Renal pelvis (tissue), 1 donor: ENCODE measurements at regions not wholly inside any gene's neighbourhood (a gene's known extent, or its start where the extent isn't known, plus 50 kb on each side); places are given as distances from the start of the nearest gene placed in this dataset.

ENCODE experiments used
- DNase-seq: peaks from one replicate; pipeline ENCODE4 v3.0.0-alpha.2; 2013

DNA sequence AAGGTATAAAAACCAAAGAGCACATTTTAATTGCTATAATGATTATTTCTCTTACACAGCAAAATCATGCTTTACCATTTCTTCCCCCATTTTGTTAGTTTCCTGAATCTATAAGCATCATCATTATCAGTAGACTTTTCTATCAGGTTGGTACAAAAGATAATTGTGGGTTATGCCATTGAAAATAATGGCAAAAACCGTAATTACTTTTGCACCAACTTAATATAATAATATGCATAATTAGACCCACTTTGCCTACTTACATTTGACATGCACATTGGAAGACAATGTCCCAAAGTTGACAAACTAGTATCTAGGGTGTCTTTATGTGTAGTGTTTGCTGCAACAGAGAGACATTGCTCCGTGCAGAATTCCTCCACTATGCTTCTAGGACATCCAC, 594.2 kb downstream of the LMO4 start:
- no peak for DNase-seq

DNA sequence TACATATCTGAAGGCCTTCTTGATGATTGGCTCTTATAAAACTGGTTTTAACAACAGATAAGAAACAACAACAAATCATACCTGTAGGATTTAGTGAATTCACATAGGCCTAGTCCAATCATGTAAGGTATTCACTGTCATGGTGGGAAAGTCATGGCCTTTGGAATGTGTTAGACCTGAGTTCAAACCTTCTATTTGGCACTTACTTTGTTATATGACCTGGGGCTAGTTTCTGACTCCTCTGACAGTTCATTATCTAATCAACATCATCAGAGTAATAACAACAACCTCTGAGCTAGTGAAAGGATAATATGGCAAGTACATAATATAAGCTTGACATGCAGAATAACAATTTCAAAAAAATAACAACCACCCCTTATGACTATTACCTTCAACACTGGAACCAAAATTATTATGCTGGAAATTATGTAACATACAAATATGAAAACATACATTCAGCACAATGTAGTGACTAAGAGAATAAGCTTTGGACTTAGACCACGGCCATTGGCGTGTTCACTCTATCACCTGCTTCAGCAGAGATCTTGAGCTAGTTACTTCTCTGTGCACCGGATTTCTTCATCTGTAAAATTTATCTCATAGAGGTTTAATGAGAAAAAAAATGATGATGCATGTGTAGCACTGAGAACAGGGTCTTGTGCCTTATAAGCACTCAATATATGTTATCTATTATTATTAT, 597.6 kb downstream of the LMO4 start:
- DNase-seq, result no peak

DNA sequence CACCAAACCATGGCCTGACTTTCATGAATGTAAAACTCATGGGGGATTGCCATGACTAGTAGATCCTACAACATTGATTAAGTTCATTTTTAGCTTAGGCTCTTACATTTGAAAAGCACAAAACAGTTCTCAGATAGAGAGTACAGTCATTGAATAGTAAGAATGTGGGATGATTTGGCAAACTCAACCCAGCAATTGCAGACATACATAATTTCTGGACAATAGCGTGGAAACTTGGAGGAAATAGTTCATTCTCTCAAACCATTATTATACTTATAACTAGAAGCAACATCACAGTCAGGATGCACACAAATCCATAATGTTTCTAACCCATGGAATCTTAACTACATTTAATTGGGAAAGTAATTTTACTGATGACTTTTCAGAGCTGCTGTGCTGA, 598.2 kb downstream of the LMO4 start:
- no peak for DNase-seq

DNA sequence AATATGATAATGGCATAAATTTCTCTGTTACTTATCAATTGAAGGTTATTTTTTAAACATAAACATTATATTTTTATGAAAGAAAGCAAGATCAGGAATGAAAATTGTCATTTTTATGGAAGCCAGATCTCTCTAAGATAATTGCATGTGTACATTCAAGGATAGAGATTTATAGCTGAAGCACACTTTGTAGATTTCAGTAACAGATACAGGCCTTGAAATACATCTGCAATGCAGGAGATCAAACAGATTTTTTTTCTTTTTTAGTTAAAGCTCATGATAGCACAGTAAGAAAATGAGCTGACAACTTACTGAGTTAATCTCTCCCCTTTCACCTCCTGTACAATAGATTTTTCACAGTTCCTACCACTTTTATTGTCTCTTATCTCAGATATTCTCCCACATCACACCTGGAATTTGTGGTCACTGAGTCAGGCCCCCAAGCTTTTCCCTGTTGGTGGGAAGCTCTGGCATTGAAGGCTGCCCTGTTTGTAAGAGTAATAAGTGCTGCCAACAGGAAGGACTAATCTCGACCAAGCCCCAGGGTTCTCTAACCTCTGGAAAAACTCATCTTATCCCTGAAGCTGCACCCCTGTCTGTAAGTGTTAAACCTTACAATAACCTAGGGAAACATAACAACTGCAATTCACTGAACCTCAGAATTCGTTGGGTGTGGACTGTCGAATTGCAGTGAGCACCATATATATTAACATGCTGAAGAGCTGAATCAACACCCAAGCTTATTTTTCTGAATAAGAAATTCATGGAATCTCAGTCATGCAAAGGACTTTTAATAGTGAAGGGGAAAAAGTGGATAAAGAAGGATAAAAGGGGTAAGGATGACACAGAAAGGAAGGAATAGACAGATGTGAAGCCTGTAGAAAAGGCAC, 599.0 kb downstream of the LMO4 start:
- no peak for DNase-seq

DNA sequence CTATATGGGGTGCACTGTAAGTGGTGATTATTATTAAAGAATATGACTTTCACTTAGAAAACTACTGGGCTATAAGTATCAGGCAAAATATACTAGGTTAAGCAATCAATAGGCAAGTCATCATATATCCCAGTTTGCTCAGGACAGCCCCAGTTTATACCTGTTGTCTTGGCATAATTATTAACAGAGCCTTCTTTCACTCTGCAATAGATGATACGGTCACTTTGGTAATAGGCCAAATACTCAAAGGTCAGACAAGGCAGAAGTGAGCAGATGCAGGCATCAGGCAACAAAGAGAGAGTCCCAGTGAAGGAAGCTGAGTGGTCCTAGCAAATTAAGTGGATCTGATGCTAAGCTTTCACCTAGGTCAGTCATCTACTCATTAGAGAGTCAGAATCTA, 599.9 kb downstream of the LMO4 start:
- no peak for DNase-seq

DNA sequence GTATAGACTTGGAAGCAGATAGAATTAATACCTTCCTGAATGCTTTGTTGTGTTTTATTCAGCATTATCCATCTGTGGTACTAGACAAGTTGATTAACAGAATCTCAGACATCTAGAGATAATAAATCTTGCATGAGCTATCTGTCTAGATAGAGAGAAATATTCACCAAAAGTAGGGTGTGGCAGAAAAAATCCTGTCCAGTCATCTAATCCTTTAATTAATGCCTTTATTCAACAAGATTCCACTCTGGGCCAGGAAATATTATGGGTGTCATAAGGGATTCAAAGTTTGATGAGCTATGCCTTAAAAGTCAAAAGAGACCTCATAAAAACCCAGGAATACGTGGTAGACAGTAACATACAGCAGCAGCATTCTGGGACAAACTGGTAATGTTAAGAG, 601.2 kb downstream of the LMO4 start:
- DNase-seq, result no peak

DNA sequence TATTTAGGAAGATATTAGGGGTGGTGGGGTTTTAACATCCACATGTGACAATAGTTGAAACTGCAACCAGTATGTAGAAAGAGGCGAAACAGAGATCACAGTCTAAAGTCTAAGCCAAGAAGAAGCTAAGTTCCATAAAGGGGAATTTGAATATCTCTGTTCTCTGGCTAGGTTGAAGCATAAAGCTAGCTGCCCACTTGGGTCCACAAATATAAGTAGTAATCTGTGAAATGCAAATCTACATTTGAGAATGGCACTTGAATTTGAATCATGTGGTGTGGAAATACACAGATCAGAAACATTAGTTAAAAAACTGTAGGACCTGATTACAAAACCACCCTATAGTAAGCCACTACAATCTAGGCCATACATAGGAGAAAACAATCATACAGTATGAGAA, 602.1 kb downstream of the LMO4 start:
- no peak for DNase-seq

DNA sequence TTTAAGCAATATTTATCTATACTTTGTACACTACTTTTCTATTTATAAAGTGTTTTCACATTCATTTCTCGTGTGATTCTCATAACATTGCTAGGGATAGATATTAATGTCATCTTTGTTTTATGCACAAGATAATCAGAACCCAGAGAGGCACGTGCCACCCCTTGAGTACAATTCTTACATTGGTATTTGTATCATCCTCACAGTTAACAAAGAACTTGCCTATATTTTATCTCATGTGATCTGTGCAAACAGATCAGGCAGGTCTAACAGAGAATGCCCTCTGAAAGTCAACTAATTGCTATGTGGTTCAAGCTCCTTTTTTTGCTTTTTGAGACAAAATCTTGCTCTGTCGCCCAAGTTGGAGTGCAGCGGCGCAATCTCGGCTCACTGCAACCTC, 604.5 kb downstream of the LMO4 start:
- no peak for DNase-seq

DNA sequence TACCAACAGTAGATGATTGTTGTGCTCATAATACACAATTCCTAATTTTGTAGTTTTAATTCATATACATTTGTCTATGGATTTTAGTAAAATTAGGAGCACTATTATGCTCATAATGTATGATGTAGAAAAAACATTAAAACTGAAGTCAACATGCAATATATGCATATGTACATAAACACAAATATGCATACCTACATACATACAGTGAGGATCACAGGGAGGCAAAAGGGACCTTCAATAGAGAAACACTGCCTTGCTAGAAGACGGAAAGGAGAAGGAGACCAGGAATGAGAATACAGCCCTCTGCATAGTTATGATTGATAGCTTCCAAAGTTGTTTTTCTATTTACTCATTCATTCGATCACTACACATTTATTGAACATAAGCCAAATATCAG, 606.5 kb downstream of the LMO4 start:
- DNase-seq, result no peak

DNA sequence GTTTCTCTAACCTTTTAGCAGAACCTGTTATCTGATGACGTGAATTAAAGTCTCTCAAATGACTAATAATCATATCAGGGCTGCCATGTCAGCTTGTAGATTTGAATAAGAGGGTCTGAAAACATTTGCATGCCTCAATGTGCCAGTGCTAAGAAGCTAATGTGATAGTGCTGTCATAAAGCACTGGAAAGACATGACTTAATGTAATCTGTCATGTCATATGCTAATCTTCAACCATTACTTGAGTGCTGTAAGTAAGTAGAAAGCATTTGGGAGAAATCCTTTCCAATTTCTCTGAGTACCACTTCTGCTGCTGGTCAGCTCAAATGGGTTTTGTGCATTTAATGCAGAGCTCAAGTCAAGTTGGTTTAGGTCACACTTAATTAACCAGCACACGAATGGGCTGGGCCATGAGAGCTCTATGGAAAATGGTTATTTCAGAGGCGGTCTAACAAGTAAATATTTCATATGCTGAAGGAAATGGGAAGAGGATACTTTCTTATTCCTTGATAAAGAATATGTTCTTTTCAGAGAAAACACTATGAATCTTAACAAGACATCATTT, 609.2 kb downstream of the LMO4 start:
- DNase-seq, result no peak

DNA sequence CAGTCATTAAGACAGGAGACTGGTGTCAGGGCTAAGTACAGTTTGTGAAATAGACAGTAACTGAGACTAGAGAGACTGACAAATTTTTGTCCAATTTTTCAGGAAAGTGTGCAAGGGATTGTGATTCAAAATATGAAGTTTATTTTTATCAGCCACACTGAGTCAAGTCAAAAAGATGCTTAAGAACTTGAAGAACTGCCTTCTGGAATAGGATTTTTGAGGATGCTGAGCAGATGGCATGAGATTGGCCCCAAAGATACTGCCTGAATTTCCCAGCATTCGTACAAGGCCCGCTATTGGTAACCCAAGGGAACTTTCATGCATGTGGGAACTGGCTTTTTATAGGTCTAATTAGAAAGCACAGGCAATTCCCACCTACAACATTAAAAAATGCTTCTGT, 610.0 kb downstream of the LMO4 start:
- no peak for DNase-seq

DNA sequence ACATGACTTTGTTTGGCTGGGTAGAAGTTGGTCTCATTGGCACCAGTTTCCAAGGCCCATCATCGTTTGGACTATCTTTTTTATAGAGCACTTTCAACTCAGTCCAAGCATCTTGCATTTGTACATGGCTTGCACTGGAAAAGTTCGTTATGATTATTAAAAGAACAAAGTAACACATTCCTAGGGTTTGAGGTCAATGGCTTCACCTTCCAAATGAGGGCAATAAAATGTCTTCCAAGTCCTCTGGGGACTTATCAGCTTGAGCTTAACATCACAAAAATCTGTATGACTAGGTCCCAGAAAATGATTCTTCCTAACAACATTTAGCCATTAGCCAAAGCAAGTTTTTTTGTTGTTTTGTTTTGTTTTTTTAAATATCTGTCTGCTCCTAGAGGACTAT, 610.8 kb downstream of the LMO4 start:
- no peak for DNase-seq

DNA sequence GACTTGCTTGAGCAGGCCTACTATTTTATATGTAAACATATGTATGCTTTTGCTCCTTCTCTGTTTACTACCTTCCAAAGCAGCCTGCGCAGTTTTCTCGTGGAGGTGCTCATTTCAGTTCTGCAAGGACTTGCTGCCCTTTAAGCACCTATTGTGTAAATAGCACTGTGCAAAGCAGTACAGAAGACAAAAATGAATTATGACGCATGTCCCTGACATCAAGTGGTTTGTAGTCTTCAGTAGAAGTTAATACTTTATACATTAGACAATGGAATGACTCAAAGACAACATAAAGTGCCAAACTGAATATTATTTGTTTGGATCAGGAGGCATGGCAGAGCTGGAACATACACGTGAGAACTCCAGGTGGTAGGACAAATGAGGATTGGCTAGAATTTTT, 611.7 kb downstream of the LMO4 start:
- DNase-seq, result no peak

DNA sequence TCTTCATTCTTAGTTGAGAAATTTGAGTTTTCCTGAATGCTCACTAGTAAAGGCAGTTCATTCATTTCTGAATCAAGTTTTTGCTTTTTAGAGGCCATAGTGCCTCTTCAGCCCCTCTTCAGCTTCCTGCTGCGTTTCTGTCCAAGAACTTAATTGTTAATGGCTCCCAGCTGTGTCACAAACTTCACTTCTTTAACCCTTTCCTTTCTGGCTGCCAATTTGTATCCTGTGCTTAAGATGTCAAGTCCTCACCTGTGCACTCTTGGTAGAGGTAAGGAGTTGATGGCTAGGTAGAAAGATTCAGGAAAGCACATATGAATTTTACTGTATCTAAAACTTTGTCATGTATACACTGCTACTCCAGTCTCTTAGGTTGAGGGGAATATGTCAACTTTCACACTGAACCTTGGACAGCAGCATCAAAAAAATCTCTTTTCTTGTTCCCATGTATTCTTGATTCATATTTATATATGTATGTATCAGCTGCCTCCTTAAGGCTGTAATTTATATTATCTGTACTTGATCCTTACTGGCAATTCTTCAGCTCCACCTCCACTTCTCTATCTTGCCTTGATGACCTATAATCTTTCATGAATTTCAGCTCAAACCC, 612.8 kb downstream of the LMO4 start:
- DNase-seq, result peak; percentile 51

DNA sequence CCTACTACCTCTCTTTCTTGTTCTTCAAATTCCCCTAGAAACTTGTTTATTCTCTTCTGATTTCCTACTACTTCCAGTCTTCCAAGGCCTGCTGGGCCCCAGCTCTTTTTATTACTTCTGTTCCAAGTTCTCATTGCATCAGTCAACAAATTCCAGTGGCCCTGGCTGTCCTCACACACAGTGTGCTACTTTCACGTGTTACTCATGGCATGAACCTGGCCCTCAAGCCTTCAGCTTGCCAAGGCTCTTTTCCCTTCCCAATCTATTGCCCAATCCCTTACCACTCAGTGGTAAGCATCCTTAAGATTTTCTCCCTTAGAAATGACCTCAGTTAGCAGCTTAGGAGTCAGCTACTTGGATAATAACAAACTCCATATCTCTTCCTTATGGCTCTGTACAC, 613.5 kb downstream of the LMO4 start:
- no peak for DNase-seq

DNA sequence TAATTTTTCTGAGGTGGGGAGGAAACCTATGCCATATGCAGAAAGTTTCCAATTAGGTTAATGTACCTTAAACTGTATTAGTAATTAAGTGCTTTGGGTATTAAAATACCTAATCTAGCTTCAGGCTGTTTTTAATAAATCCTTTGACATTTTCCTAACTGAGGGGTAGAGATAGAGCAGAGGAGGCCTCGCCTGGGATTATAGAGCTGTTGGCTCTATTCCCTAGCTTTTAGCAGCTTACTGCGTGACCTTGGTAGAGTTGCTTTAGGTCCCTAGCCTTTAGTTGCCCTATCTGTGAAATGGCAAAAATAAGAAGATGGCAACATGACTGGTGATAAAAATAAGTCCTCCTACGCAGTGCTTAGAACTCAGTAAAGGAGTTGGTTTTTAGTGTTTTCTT, 621.0 kb downstream of the LMO4 start:
- DNase-seq, result no peak

DNA sequence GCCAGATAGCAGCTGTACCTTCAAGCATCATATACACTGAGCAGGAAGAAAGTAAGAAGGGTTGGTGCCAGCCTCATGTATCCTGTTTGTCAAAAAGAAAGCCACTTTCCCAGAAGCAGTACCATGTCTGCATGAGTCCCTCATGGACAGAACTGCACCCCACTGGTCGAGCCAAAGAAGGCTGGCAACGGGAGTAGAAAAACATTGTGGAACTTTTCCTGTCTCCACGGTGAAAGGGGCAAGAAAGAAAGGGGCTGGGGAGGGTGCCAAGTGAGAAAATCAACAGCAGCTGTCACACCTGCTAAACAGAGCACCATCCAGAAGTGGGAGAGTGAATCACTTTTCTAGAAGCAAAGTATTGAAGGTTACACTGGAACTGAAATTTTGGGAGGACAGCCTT, 621.7 kb downstream of the LMO4 start:
- no peak for DNase-seq

DNA sequence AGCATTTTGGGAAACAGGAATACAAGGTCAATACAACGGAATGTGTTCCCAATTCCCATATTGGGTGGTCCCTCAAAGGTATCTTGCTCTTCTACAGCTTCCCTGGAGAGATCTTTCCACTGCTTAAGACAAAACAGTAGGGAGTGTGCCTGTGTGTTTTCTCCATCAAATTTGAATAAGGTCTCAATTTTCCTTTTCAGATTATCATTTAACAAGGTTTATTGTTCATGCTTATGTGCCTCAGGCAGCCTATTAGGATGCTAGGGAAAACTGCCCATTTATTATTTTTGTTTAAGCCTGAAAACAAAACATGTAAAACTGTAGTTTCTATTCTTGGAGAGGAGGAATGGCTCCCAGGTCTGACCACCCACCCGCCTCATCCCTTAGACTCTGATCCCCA, 622.7 kb downstream of the LMO4 start:
- DNase-seq, result no peak

DNA sequence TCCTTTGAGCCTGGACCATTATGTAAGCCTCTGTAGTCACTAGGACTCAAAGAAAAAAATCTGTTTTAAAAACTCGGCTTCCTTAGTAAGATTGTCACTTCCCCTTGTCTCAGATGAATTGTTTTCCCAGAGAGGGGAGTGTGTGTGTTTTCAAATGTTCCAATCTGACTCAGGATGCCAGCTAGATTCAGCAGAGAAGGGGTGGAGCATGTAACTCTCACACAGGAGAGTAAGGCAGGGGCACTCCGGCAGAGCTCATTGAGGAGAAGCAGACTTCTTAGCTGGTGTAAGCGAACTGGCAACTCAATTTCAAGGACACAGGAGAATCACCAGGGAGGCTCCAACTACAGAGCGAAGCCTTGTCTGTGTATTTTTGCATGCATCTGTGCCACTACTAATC, 623.2 kb downstream of the LMO4 start:
- no peak for DNase-seq

DNA sequence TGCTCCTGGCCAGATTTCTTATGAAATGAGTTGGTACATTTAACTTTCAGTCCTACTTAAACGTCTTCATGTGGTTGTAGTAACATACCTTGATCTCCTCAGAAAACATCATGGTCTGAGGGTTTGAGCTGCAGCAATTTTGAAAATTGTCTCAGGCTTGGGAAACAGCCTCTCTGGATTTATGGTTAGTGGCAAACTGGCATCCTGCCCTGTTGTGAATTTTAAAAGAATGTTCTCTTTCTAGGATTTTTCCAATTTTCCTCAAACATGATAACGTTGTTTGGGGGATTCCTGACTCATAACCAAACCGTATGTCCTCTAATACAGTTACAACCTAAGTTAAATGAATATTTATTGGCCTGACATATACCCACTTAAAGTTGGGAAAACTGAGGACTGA, 624.4 kb downstream of the LMO4 start:
- DNase-seq, result no peak

DNA sequence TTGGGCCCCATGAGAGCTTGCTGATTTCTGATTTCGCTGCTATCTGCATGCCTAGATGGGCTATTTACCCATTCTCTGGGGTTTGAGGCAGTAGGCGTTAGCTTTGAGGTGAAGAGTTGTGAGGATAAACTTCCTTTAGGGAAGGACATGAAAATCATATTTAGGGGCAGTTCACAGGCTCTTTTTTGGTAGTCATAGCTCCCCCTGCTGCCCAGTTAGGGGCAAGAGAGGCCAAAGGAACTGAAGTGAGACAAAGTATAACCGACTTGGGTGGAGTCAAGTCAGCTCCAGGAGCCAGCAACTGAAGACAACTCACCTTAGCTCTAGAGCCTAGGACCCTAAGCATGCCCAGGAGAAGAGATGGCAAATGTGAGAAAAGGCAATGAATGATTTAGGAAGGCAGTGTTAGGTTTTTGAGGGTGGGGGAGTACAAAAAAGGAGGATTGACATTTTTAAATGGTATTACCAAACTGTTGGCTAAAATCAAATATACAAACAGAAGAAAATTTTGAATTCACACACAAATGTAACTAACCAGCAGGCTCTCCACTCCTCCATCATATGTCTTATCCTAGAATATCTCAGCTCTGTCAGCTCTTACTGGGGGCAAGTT, 625.2 kb downstream of the LMO4 start:
- peak; percentile 65 for DNase-seq

DNA sequence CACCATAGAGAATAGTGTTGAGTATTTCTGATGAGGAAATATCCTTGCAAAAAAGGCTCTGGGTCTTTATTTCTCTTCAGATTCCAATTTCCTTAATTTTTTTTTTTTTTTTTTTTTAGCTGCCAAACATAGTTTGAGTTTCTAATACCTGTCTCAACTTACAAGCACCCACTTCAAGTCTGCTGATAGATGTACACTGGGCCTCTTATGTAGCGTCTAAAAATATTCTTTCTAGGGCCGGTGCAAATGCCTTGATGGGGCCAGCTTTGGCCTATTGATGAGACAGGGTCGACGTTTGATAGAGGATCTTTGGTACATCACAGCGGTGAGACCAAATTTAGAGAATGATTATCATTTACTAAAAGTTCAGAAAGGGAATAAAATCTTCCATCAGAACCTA, 626.4 kb downstream of the LMO4 start:
- DNase-seq, result no peak

DNA sequence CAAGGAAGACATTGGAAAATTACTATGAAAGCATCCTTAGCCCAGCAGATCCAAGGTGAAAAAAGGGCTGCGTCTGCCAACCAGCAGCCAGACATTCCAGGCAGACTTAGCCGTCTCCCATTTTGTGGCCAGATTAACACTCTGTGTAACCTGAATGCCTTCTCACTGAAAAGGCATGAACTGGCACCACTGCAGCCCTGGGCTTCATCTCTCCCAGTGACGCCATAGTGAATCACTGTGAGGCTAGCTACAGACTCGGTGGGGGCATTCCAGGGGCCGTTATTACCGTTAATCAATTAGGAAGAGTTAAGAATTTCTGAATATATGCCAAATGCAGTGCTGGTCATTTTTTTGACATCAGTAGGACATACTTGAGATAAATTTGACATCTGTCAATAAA, 627.4 kb downstream of the LMO4 start:
- no peak for DNase-seq
